GM21737 (cell line): ENCODE measurements at regions not wholly inside any gene's neighbourhood (a gene's known extent, or its start where the extent isn't known, plus 50 kb on each side); places are given as distances from the start of the nearest gene placed in this dataset.
"Not testable (repeated sequence)": the region's sequence is repeated elsewhere in the genome, so short reads cannot be mapped to it uniquely, and the experiment has no call there.

Experiments used
- ATAC-seq: cut with Tn5 transposase; IDR thresholded peaks from one replicate; pipeline ENCODE4 v1.9.1; 2021; ENCODE audit warnings: mild to moderate bottlenecking, moderate library complexity; ENCODE audit not compliant: unreplicated experiment

DNA sequence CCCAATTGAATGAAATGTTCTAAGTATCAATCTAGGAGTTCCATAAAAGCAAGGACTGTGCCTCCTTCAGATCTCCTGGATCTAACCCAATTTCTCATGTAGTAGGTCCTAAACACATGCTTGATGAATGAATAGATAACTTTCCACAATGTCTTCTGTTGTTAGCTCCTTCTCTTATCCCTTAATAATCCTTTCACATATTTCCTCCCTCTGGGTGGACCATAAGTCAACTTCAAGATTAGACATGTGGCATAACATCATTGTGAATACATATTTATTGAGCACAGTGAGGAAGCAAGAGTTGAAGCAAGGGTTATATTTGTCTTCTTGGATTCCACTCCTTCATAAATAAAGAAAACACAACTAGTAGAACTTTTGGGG is 108.6 kb upstream of the EGFLAM start:
- no peak for ATAC-seq

DNA sequence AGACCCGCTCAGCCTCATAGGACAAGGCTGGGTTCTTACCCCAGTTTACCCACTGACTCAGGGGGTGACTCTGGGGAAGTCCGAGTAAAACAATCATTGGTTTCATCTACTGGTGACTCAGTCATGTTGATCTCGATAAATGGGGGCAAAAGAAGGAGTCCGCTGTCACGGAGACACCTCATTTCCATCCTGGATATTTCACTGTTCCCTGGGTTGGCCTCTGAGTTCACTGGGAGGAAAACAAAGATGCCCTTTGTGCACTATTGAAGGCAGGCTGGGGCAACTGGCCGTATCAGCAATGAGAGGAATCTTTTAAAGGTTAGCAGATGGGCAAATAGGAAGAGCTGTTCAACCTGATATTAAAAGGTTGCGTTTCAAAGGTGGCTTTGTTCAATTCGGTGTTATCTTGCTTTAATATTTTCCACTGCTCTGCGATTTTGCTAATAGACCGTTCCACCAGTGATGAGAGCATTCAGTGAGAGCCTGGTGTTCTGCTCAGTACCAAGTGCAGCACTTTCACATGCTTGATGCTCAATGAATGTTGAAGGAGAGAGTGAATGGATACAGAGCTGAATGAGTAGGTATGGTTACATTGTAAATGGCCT is 110.2 kb upstream of the EGFLAM start:
- no peak for ATAC-seq

DNA sequence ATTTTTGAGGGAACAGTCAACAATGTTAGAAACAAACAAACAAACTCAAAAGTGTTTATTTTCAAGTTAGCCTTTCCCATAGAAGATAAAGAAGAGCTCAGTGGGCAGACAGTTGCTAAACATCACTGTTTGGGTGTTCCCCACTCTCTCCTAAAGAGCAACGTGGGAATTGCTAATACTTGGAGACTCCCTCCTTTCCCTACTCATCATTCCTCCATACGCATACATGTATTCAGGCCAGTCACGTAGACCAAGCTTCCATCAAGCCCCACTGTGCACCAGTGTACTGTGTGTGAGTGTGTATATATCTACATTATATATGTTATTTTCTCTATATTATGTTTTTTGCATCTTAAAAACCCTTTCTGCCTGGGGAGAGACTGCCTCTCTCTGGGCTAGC is 115.0 kb upstream of the EGFLAM start:
- no peak for ATAC-seq

DNA sequence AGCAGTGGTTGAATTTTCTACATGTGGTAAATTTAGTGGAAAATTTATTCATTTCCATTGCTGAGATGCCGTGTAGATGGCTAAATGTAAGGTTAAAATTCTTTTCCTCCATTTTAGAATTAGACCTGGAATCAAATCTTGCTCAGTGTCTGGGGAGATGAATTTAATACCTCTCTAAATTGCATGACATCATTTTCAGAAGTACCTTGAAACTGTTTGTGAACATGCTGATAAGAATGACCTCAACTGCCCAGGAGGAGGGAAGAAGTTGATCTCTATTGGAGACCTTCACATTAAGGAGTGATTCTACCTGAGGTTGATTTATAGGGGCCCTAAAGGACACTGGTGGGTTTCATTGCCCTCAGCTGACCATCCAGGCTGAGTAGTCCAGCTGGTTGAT is 116.7 kb upstream of the EGFLAM start:
- ATAC-seq = no peak

DNA sequence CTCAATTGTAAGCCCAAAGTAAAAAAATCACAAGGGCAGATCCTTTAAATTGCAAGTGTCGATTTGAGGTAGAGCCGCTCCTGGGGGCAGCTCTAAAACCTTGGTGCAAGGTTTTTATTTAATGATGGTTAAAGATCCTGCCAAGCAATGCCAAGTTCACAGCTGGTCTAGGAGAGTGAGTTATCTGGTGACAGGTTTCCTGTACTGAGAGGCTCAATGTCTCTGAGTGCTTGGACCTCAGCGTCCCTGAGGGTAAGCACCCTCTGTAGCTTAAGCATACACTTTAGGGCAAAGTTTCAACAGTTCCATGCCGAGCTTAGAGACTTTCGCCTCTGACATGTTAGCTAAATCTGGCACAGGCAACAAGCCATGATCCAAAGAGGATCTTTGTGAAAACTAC is 119.8 kb upstream of the EGFLAM start:
- no peak for ATAC-seq

DNA sequence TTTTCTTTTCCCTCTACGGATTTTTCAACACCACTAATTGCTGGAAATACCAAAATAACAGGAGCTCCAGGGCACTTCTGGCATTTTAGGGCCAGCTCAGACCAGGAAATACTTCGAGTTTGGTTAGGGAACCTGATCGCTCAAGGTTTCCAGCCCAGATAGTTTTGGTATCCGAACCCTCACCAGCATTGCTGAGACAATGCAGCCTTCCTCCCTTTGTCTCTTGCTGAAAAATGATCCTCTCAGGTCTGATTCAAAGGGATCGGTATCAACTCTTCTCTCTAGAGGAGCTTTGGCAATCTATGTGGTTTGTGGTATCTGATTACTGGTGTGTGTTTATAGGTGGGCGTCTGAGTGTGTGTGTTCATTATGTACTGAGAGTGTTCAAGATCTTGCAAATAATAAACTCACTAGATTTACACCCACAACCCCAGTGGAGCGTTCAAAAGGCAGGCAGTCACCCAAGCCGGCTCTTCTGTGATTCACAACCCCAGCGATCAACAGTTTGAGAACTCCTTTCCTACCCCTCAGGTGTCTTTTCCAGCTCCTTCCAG is 122.8 kb upstream of the EGFLAM start:
- ATAC-seq = no peak

DNA sequence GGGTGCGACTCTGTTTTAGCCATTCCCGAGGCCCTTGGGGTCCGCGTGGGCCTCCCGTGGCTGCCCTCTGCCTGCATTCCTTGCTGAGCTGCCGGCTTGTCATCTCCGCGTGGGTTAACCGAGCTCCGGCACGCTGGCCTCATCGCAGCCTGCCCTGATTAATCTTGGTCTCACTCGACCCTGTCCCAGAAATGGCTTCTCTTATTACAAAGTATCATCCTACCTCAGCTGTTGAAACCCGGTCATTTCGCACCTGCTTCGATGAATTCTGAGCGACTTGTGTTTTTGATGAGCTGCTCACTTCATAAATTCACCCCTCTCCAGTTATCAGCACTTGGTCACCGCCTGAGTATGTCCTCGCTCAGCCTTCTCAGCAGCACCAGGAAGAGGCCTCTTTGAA is 123.5 kb upstream of the EGFLAM start:
- ATAC-seq = no peak

DNA sequence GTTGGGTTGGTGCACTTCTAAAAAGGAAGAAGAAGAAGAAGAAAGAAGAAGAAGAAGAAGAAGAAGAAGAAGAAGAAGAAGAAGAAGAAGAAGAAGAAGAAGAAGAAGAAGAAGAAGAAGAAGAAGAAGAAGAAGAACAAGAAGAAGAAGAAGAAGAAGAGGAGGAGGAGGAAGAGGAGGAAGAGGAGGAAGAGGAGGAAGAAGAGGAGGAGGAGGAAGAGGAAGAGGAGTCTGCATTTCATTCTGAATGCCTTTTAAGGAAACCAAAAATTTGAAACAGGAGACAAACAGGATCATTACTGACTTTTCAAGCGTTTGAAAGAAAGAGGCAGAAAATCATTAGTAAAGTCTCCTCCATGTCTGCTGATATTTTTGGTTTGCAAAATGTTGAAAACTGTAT is 124.1 kb upstream of the EGFLAM start:
- not testable (repeated sequence) for ATAC-seq

DNA sequence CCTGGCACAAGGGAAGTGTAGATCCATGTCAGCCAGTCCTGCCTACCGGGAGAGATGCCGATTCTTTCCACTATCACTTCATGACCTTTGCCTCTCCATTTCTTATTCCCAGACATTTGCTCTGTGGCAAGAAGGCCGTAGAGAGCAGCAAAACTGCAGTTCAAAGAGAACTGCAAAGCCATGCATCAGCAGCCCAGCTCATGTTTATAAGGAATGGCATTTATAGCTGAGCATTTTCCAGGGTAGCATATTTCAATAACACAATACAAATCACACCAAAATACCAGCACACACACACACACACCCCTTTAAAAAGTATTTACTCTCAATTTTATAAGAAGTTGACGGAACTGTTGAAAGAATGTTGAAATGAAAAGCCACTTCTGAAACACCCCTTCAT is 126.7 kb upstream of the EGFLAM start:
- ATAC-seq = no peak

DNA sequence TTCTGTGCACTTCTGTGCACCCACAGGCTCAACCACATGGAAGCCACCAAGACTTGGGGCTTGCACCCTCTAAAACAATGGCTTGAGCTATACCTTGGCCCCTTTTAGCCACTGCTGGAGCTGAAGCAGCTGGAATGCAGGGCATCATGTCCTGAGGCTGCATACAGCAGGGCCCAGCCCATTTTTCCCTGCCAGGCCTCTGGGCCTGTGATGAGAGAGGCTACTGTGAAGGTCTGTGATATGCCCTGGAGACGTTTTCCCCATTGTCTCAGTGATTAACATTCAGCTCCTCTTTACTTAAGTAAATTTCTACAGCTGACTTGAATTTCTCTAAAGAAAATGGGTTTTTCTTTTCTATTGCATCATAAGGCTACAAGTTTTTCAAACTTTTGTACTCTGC is 134.0 kb upstream of the EGFLAM start:
- no peak for ATAC-seq

DNA sequence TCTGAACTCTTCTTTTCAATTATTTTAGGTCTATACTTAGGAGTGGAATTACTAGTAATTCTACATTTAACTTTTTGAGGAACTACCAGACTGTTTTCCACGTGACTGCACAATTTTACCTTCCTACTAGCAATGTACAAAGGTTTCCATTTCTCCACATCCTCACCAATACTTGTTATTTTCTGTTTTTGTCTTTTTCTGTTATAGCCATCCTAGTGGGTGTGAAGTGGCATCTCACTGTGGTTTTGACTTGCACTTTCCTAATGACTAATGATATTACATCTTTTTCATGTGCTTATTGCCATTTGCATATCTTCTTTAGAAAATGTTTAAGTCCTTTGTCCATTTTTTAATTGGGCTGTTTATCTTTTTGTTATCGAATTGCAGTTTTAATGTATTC is 136.9 kb upstream of the EGFLAM start:
- no peak for ATAC-seq

DNA sequence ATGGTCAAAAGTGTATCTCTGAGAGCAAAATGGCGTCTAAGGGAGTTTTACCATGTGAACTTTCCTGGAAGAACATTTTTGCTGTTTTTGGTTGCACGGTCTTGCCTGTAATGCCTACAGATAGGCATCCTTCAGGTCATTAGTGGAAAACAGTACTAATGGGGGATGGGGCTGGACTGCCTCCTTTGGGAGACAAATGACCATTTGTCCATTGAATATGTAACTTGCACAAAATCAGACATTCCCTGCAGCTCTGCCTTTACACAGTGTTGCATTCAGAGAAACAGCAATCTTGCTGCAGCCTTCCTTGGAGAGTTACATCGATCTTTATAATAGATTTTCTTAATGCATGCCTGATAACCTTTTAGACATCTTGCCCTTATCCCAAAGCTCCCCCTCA is 138.5 kb upstream of the EGFLAM start:
- no peak for ATAC-seq

DNA sequence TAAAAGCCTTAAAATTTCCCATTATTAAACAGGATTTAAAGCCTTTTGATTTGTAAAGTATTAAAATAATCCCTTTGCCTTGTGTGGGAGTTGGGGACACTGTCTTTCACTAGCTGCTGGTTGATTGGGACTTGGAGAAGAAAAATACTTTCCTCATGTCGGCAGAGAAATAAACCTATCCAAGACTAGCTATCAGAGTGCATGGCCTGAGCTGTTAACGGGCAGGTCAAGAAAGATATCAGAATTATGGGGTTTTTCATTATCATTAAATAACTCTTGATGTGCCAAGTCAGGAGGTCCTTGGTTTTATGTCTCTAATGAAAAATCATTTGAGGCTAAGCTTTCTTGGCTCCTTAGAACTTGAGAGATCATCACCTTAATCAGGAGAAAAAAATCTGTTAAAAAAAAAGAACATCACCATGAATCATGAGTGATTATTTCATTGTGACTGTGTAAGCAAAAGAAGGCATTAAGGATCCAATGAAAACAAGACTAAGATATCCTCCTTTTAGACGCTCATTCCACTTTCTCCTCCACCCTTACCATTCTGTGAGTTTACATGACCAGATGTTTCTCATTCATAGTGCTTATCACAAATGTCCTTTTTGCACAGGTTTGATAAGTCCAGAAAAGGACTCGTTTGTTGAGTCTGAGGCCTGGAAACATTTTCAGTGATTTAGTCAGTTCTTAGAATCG is 140.4 kb upstream of the EGFLAM start:
- no peak for ATAC-seq

DNA sequence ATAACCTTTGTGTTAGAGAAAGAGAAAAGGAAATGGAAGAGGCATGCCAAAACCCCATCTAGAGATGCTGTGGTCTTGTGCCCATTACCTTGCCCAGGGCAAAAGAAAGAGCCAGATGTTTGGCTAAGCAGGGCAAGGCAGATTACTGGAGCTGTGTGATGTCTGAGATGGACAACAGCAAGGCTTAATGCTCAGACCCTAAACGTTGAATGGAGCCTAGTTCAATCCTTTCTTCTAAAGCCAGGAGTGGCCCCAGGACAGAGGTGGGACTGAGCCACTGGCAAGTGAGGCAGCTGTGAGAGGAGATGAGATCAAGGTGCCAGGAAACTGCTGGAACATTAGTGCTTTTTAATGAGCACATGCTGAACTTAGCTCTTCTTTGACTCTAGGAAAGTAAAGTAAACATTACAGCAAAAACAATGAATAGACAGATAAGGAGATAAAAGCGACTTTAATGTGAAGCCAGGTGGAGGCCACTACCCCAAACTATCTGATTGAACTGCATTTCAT is 143.0 kb upstream of the EGFLAM start:
- no peak for ATAC-seq

DNA sequence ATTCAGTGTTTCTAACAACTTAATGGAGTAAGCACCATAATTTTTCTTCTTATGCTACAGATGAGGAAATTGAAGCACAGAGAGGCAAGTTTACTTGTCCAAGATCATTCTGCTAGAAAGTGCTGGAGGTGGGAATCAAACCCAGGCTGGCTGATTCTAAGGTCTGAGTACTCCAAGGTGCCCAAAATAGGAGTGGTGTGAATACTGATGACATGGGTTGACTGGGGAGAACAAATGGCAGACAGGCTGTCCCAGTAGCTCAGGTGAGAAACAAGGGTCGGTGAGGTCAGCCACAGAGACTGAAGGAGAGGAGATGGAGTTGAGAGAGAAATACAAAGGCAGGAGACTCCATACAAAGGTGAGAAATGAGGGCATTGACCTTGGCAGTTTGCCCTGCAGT is 144.5 kb upstream of the EGFLAM start:
- no peak for ATAC-seq

DNA sequence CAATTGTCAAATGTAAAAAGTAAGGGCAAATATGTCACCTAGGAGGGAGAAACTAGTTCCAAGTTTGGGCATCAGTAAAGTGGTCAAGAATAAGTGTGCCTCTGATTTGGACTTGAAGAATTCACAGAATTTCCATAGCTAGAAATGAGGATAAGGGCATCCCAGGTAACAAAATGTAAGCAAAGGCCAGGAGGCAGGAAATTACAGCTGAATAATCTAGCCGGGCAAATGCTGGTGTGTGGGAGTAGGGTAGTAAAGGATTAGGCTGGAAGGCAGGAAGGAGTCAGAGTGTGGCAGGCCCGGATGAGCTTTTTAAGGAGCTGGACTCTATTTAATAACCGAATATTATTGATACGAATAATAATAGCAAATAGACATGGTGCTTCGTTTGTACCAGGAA is 144.9 kb upstream of the EGFLAM start:
- ATAC-seq = no peak

DNA sequence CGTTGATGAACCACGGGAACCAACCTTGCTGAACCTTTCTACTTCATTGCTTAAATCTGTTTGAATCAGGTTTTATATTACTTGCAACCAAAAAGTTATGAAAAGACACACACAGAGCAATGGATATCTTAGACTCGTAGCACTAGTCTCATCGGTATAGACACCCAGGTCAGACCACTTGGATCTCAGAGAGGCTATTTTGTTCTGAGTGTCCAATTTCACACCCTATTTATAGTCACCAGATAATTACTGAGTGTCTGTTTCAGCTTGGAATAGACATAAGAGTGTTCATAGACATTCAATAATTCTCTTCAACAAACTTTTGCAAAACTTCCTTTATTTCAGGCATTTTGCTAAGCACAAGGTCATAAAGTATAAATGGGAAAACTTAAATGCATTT is 145.4 kb upstream of the EGFLAM start:
- no peak for ATAC-seq

DNA sequence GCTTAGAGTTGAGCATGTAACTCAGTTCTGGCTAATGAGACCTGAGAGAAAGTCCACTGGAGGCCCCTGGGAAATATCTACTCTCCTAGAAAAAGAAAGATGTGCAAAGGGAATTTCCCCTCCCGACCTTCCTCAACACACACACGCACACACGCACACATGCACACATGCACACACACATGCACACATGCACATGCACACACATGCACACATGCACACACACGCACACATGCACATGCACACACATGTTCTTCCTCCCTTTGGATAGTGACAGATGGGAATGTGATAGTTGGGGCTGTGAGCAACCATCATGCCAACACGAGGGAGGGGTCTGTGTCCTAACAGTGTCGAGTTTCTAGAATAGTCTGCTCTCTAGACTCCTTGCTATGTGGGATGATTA is 148.2 kb upstream of the EGFLAM start:
- ATAC-seq = no peak

DNA sequence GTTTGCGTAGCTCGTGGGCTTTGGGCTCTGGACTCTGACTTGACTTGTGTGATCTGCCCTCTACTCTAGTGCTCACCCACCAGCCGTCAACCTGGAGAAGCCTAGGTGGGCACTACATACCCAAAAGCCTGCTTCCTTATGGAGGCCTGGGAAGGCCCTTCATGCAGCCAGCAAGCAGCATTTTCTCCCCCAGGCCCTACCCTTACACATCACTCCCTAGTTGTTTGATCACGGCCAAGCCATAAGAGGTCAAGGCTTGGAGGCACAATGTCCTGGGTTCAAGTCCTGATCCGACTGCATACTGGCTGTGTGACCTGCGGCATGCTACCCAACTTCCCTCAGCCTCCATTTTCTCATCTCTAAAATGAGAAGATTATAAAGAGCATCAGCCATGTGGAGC is 151.3 kb upstream of the EGFLAM start:
- no peak for ATAC-seq

DNA sequence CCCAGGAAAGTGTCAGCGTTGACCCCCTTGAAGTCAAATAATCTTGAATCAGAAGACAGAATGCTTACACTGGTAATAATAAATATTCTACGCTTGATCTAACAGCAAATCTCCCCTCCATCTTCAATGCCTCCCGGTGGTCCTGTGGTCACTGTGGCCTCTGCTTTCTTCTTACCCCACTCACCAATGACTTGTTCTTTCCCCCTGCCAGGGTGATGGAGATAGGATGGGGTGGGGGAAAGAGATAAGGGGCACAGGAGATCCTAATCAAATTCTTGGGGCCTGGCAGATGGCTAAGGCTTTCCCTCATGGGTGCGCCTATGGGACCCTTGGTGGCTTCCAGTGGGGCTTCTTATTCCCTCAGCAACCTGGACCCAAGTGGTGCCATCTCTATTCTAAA is 152.6 kb upstream of the EGFLAM start:
- no peak for ATAC-seq

DNA sequence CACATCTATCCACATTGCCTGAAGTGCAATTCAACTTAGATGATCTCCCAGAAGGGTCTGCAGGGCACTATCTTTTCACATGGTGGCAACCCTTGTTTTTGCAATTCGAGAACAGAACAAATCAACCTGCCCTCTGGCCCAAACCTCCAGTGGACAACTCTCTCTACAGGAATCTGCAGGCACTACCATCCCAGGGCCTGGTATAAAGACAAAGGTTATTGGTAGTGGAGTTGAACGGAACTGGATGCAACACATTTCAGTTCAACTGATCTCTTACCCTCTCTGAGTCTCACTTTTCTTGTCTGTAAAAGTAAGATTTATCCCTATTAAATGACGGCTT is 153.2 kb upstream of the EGFLAM start:
- ATAC-seq = no peak

DNA sequence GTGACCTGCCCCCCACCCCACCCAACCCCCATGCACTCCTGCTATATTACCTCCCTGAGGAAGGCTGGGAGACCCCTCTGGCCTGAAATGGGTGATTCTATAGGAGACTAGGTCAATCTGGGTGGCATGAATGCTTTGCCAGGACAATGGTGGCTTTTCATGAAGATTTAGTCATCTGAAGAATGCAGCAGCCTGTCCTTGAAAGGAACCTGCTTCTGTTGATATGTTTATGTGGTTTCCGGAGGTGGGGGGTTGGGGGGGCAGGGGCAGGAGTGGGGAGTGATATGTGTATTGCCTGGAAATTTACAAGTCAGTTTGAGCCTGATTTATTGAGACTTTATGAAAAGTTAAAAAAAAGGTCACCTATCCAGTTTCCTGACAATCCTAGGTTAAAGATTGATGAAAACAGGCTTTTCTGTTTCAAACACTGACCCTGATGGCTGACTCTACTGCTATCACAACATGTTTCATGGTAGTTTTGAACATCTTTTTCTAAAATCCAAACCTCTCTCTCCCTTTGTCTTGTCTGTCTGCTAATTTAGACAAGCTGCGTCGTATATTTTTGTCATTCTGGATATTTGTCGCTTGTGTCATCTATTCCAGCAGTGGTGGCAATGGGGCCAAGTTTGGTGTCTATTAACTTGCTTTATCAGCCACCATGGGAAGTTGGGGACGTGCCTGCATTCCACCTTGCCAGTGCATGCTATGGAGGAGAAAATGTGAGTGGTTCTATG is 153.7 kb upstream of the EGFLAM start:
- ATAC-seq = no peak
